HepG2 (cell line): ENCODE measurements at regions not wholly inside any gene's neighbourhood (a gene's known extent, or its start where the extent isn't known, plus 50 kb on each side); places are given as distances from the start of the nearest gene placed in this dataset.

Experiments
- ATAC-seq: fragments of 200-7000 bp; cut with Tn5 transposase; 3 replicates; pipeline ENCODE4 v1.9.1; 2020; ENCODE audit warnings: mild to moderate bottlenecking, moderate library complexity
- BruUV-seq: library from RNA; stranded (reverse); fragments of 400-500 nt; replicated peaks from 2 replicates; lab custom pipeline; 2021; lab: Mats Ljungman, UMichigan
- CTCF ChIA-PET: fragments of 300-600 bp; formaldehyde crosslinking; extraction: SDS; loops from one replicate; lab custom pipeline; 2021; ENCODE audit warnings: low total read pairs, inconsistent platforms, low intra/inter-chr PET ratio; lab: Yijun Ruan, JAX
- POLR2A ChIA-PET: fragments of 350-600 bp; sonication (Branson Sonifier 250); formaldehyde crosslinking; loops from one replicate; lab custom pipeline; 2020; ENCODE audit warnings: antibody characterized with exemption, inconsistent platforms; lab: Yijun Ruan, JAX
- DNase-seq: peaks from one replicate; pipeline ENCODE4 v3.0.0-alpha.2; 2015; ENCODE audit warnings: low spot score
- FAIRE-seq: peaks from 3 replicates; lab custom pipeline; 2011; peaks lifted over from hg19 to GRCh38; lab: Jason Lieb, UNC
- H2AFZ ChIP-seq: one replicate; pipeline ENCODE4 v1.6.1; 2011; ENCODE audit warnings: low read length, inconsistent platforms
- H3K27ac ChIP-seq: fragments of 300-600 bp; 3 replicates; pipeline ENCODE4 v1.8.0; 2011; ENCODE audit warnings: mixed run types, mild to moderate bottlenecking, mixed read lengths, low read length, inconsistent platforms; ENCODE audit not compliant: insufficient read depth; ENCODE audit errors: extremely low read length
- H3K27me3 ChIP-seq, 2 experiments: fragments of 200-600 bp in 1 of 2; 2 replicates in 1 of 2; 3 replicates in 1 of 2; pipeline versions ENCODE4 v1.6.0 to v1.8.0; 2011; ENCODE audit warnings: low read length in 2 of 2, mild to moderate bottlenecking in 2 of 2, moderate library complexity in 2 of 2, inconsistent platforms in 1 of 2; ENCODE audit not compliant: insufficient read depth in 2 of 2, control insufficient read depth in 1 of 2
- H3K36me3 ChIP-seq, 2 experiments: fragments of 200-600 bp in 1 of 2; replicated peaks in 1 of 2; 2 replicates in 1 of 2; 3 replicates in 1 of 2; pipeline versions ENCODE4 v1.5.1 to v1.8.0; 2011; ENCODE audit warnings: low read length in 2 of 2, inconsistent platforms in 1 of 2; ENCODE audit not compliant: insufficient read depth in 2 of 2, control insufficient read depth in 1 of 2
- H3K4me1 ChIP-seq: 2 replicates; pipeline ENCODE4 v1.5.1; 2012; ENCODE audit warnings: low read length, inconsistent platforms; ENCODE audit not compliant: insufficient read depth
- H3K4me2 ChIP-seq: 2 replicates; pipeline ENCODE4 v1.6.0; 2011; ENCODE audit warnings: low read depth, low read length, inconsistent platforms
- H3K4me3 ChIP-seq, 3 experiments: fragments of 200-600 bp in 1 of 3; sonication (generic), shearing (Covaris generic) in 1 of 3; replicated peaks in 1 of 3; 2 replicates each; pipeline ENCODE4 v1.5.1; 2011 to 2016; ENCODE audit warnings: low read length in 3 of 3, inconsistent platforms in 2 of 3, low read depth in 2 of 3, mild to moderate bottlenecking in 2 of 3, control low read depth in 1 of 3, mixed read lengths in 1 of 3; ENCODE audit not compliant: insufficient read depth in 1 of 3
- H3K79me2 ChIP-seq: one replicate; pipeline ENCODE4 v1.6.1; 2011; ENCODE audit warnings: low read length, inconsistent platforms; ENCODE audit not compliant: insufficient read depth
- H3K9ac ChIP-seq: 2 replicates; pipeline ENCODE4 v1.6.0; 2011; ENCODE audit warnings: mild to moderate bottlenecking, low read depth, low read length, inconsistent platforms; ENCODE audit not compliant: insufficient read depth
- H3K9me3 ChIP-seq: 2 replicates; pipeline ENCODE4 v1.5.1; 2012; ENCODE audit warnings: mild to moderate bottlenecking, low read length
- H4K20me1 ChIP-seq: 2 replicates; pipeline ENCODE4 v1.6.0; 2011; ENCODE audit warnings: inconsistent platforms, mild to moderate bottlenecking, low read length, moderate library complexity; ENCODE audit not compliant: insufficient read depth
- CAMTA2 ChIP-seq: sonication (generic); formaldehyde crosslinking; IDR thresholded peaks from 2 replicates; pipeline ENCODE4 v1.4.0; 2020; ENCODE audit warnings: mild to moderate bottlenecking, missing genetic modification reagents, borderline replicate concordance
- EHMT2 ChIP-seq: fragments of 200-600 bp; sonication (generic); IDR thresholded peaks from 2 replicates; pipeline ENCODE4 v1.7.0; 2017; ENCODE audit warnings: antibody characterized with exemption, low read depth, low read length, borderline replicate concordance
- EZH2 ChIP-seq: conservative IDR thresholded peaks from 2 replicates; pipeline ENCODE4 v1.6.1; 2012; ENCODE audit warnings: mild to moderate bottlenecking, low read depth, low read length, moderate library complexity
- FOXA1 ChIP-seq, 2 experiments: fragments of 450-650 bp in 1 of 2; sonication (generic) in 1 of 2; formaldehyde crosslinking in 1 of 2; IDR thresholded peaks; 2 replicates each; pipeline versions ENCODE4 v1.4.0 to v1.6.1; 2016 to 2020; ENCODE audit warnings: missing genetic modification reagents in 1 of 2
- FOXA3 ChIP-seq: IDR thresholded peaks from 2 replicates; pipeline ENCODE4 v1.6.1; 2016; ENCODE audit warnings: missing genetic modification reagents, missing compliant biosample characterization
- HMGA1 ChIP-seq: sonication (generic); formaldehyde crosslinking; conservative IDR thresholded peaks from 2 replicates; pipeline ENCODE4 v1.4.0; 2020; ENCODE audit warnings: missing genetic modification reagents
- KLF13 ChIP-seq: sonication (generic); formaldehyde crosslinking; IDR thresholded peaks from 2 replicates; pipeline ENCODE4 v1.4.0; 2020; ENCODE audit warnings: mild to moderate bottlenecking, missing genetic modification reagents
- MAFG ChIP-seq: sonication (generic); formaldehyde crosslinking; IDR thresholded peaks from 2 replicates; pipeline ENCODE4 v1.5.1; 2020; ENCODE audit warnings: mild to moderate bottlenecking, missing genetic modification reagents
- NR2C2 ChIP-seq: sonication (generic); formaldehyde crosslinking; IDR thresholded peaks from 2 replicates; pipeline ENCODE4 v1.4.0; 2020; ENCODE audit warnings: missing genetic modification reagents, mild to moderate bottlenecking, moderate library complexity, borderline replicate concordance
- PCBP2 ChIP-seq: fragments of 200-400 bp; formaldehyde crosslinking; optimal IDR thresholded peaks from 2 replicates; pipeline ENCODE3; 2018; ENCODE audit warnings: low read length, low read depth; ENCODE audit not compliant: poor library complexity, severe bottlenecking
- PHB2 ChIP-seq: fragments of 450-650 bp; IDR thresholded peaks from 2 replicates; pipeline ENCODE4 v1.6.1; 2018; ENCODE audit not compliant: partially characterized antibody
- ZBTB7B ChIP-seq: sonication (generic); formaldehyde crosslinking; IDR thresholded peaks from 2 replicates; pipeline ENCODE4 v1.4.0; 2020; ENCODE audit warnings: missing genetic modification reagents
- ZFP36 ChIP-seq: fragments of 150-350 bp; IDR thresholded peaks from 2 replicates; pipeline ENCODE4 v1.6.1; 2018; ENCODE audit warnings: borderline replicate concordance, low read length, low read depth; ENCODE audit not compliant: partially characterized antibody
- ZFP62 ChIP-seq: sonication (generic); formaldehyde crosslinking; IDR thresholded peaks from 2 replicates; pipeline ENCODE4 v1.4.0; 2020; ENCODE audit warnings: missing genetic modification reagents
- ZNF260 ChIP-seq: sonication (generic); formaldehyde crosslinking; IDR thresholded peaks from 2 replicates; pipeline ENCODE4 v1.4.0; 2020; ENCODE audit warnings: missing genetic modification reagents, low read depth, mild to moderate bottlenecking, borderline replicate concordance
- ZNF558 ChIP-seq: sonication (generic); formaldehyde crosslinking; IDR thresholded peaks from 2 replicates; pipeline ENCODE4 v1.9.0; 2022; ENCODE audit warnings: mild to moderate bottlenecking, missing genetic modification reagents, borderline replicate concordance
- ZNF564 ChIP-seq: sonication (generic); formaldehyde crosslinking; IDR thresholded peaks from 2 replicates; pipeline ENCODE4 v1.8.1; 2023; ENCODE audit warnings: mild to moderate bottlenecking, missing genetic modification reagents
- ZNF572 ChIP-seq: sonication (generic); formaldehyde crosslinking; IDR thresholded peaks from 2 replicates; pipeline ENCODE4 v1.5.1; 2020; ENCODE audit warnings: mild to moderate bottlenecking, missing genetic modification reagents
- ZNF670 ChIP-seq: sonication (generic); formaldehyde crosslinking; IDR thresholded peaks from 2 replicates; pipeline ENCODE4 v1.8.0; 2022; ENCODE audit warnings: mild to moderate bottlenecking, missing genetic modification reagents, borderline replicate concordance
- ZNF772 ChIP-seq: sonication (generic); formaldehyde crosslinking; IDR thresholded peaks from 2 replicates; pipeline ENCODE4 v1.5.0; 2020; ENCODE audit warnings: mild to moderate bottlenecking, missing genetic modification reagents
- ZNF841 ChIP-seq: sonication (generic); formaldehyde crosslinking; IDR thresholded peaks from 2 replicates; pipeline ENCODE4 v1.8.1; 2023; ENCODE audit warnings: missing genetic modification reagents, borderline replicate concordance
- WGBS: methylation state at CpG from one replicate; pipeline ENCODE4 v1.1.6; 2017; ENCODE audit warnings: low lambda C conversion rate; 5-methylcytosine and 5-hydroxymethylcytosine counted together
- in situ Hi-C: cut with HindIII; loops from 2 replicates; pipeline ENCODE4 v1.10.0; 2017; ENCODE audit warnings: low pct_unique_long_range_greater_than_20kb; ENCODE audit not compliant: extremely low pct_ligation_motif_present
- intact Hi-C: fragments of 100-400 bp; cut with micrococcal nuclease; formaldehyde crosslinking; loops from one replicate; pipeline ENCODE4 v1.10.0; 2022; ENCODE audit not compliant: unreplicated experiment
- TF ChIP-seq, protein P1 (sequence below): sonication (generic); formaldehyde crosslinking; IDR thresholded peaks from 2 replicates; pipeline ENCODE4 v1.9.0; 2022; ENCODE audit warnings: low read depth, missing genetic modification reagents

- TF ChIP-seq ZNF670 (CRISPR knock-in tag) (no peak), NR2C2 (no peak), ZNF558 (CRISPR knock-in tag) (no peak), PHB2 (no peak), FOXA3 (CRISPR knock-in tag) (no peak), HMGA1 (CRISPR knock-in tag) (no peak)
- TF ChIP-seq, all 625 proteins: peak for 0
Observed at GRCh38 chr6:6826095-6826901, 237.8 kb downstream of the LY86 start (continued).

GRCh38 chr6:6826961-6827360, 238.4 kb downstream of the LY86 start:
- Histone ChIP-seq H3K4me2 (no peak overlapping the region), H3K79me2 (no peaks in the 10 kb centered on the region), H3K27me3 (peaks cover 0 to 12% of the 10 kb centered on the region in 2 experiments; a peak in 1 of 5 replicates), H3K36me3 (no peaks in the 10 kb centered on the region), H2AFZ (no peak overlapping the region), H3K9me3 (no peaks in the 10 kb centered on the region), H3K9ac (no peak overlapping the region), H3K4me1 (peaks cover 9% of the 10 kb centered on the region; the same call in 1 of the 2 replicates), H3K27ac (no peak overlapping the region), H4K20me1 (no peaks in the 10 kb centered on the region), H3K4me3 (no peak overlapping the region)
- FAIRE-seq (no peak), DNase-seq (no peak), ATAC-seq (no peak)
- intact Hi-C loops = no loop called here
- ChIA-PET POLR2A (no interaction called here), CTCF (no interaction called here)
- no TSS peak for BruUV-seq
- 37% methylated on average over 10 of the region's 10 CpGs for WGBS
- in situ Hi-C loops = no loop called here
- TF ChIP-seq CAMTA2 (CRISPR knock-in tag) = no peak
- no peak for TF ChIP-seq EZH2
- no peak for TF ChIP-seq EHMT2
- TF ChIP-seq ZNF841 = no peak
- TF ChIP-seq ZBTB7B (CRISPR knock-in tag) = no peak
- no peak for TF ChIP-seq PCBP2
- no peak for TF ChIP-seq MAFG
- TF ChIP-seq ZNF260 (CRISPR knock-in tag) = no peak
- TF ChIP-seq FOXA1 (IDR thresholded peaks at IDR 0.05) = no peak
- no peak for TF ChIP-seq FOXA1 (CRISPR knock-in tag; IDR thresholded peaks at IDR 0.05)
- TF ChIP-seq ZFP36 = no peak
- TF ChIP-seq, protein P1, sequence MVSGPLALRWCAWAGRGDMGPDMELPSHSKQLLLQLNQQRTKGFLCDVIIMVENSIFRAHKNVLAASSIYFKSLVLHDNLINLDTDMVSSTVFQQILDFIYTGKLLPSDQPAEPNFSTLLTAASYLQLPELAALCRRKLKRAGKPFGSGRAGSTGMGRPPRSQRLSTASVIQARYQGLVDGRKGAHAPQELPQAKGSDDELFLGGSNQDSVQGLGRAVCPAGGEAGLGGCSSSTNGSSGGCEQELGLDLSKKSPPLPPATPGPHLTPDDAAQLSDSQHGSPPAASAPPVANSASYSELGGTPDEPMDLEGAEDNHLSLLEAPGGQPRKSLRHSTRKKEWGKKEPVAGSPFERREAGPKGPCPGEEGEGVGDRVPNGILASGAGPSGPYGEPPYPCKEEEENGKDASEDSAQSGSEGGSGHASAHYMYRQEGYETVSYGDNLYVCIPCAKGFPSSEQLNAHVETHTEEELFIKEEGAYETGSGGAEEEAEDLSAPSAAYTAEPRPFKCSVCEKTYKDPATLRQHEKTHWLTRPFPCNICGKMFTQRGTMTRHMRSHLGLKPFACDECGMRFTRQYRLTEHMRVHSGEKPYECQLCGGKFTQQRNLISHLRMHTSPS (CRISPR knock-in tag) = no peak
- TF ChIP-seq ZNF564 (CRISPR knock-in tag) = no peak
- no peak for TF ChIP-seq ZFP62
- no peak for TF ChIP-seq ZNF772 (CRISPR knock-in tag)
- TF ChIP-seq ZNF572 (CRISPR knock-in tag) = no peak
- TF ChIP-seq KLF13 (CRISPR knock-in tag) = no peak
